ENCODE measurements at regions not wholly inside any gene's neighbourhood (a gene's known extent, or its start where the extent isn't known, plus 50 kb on each side); places are given as distances from the start of the nearest gene placed in this dataset.

DNA sequence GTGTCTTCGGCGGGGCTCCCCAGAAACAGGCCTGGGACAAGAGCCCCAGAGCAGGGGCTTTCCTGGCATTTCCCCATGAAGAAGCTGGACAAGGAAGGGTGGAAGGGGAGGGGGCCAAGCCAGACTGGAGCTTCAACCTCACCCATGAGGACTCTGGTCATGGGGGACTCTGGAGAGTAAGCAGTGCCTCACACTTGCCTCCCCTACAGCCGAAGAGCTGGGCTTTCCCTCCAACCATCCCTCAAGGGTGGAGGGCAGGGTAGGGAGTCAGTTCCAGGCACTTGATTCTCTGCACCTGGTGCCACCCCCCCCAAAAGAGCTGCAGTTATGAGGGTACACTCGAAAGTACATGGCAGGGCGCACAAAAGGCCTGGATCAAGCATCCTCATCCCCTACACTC is 246.6 kb downstream of the TFCP2L1 start:
- no peak overlapping the region for H3K4me3 ChIP-seq (ENCODE audit: low read depth, low read length)
- no peak for DNase-seq (ENCODE audit: low read depth)
- TF ChIP-seq, protein P1, sequence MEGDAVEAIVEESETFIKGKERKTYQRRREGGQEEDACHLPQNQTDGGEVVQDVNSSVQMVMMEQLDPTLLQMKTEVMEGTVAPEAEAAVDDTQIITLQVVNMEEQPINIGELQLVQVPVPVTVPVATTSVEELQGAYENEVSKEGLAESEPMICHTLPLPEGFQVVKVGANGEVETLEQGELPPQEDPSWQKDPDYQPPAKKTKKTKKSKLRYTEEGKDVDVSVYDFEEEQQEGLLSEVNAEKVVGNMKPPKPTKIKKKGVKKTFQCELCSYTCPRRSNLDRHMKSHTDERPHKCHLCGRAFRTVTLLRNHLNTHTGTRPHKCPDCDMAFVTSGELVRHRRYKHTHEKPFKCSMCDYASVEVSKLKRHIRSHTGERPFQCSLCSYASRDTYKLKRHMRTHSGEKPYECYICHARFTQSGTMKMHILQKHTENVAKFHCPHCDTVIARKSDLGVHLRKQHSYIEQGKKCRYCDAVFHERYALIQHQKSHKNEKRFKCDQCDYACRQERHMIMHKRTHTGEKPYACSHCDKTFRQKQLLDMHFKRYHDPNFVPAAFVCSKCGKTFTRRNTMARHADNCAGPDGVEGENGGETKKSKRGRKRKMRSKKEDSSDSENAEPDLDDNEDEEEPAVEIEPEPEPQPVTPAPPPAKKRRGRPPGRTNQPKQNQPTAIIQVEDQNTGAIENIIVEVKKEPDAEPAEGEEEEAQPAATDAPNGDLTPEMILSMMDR (IDR thresholded peaks at IDR 0.05; ENCODE audit: insufficient read depth, low read depth, low read length, missing control alignments) = no peak

DNA sequence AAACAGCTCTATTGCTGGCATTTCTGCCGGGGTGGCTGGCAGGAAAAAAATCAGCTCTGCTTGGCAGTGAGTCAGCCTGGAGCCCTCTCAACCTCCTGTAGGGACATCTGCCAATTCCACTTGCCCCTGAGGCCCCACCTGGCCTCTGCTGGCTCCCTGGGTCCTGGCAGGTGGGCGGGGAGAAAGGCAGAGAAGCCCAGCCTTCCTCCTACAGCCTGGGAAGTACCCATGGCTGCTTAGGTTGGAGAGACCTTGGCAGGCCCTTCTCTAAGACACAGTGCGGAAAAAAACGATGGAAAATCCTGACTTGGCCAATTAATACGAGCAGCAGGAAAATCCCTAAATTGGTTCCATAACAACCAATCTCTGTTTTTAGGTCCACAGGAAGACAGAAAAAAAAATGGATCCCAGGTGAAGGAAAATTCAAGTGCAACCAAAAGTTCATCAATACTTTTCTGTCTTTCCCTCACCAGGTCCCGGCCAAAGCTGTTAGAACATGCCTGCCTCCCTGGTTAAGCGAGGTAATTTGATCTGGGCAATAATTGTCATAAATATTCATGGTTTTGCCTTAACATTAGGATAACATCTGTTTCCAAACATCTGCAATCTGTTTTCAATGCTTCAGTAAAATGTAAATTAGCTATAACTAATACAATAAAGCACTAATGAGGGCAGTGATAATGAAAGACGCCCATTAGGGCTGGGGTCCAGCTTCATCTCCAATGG is 245.9 kb downstream of the TFCP2L1 start:
- DNase-seq (ENCODE audit: low read depth) = no peak
- H3K4me3 ChIP-seq (ENCODE audit: low read depth, low read length) = no peak overlapping the region
- TF ChIP-seq, protein P1 (IDR thresholded peaks at IDR 0.05; ENCODE audit: insufficient read depth, low read depth, low read length, missing control alignments) = no peak

DNA sequence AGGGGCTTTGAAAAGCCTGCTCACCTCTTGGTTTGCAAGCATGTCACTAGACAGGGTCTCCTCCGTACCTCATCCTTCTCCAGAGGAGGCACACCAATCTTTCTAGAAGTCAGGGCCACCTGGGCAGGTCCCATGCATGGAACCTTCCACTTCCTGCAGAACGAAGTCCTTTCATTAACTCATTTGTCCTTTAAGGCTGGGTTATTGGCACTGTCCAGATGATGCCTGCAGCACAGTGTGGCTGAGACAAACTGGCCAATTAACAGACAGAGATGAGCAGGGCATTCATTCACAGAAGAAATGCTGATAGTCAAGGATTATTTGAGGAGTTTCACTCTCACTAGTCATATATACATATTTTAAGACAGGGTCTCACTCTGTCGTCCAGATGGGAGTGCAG is 245.3 kb downstream of the TFCP2L1 start:
- TF ChIP-seq, protein P1 (IDR thresholded peaks at IDR 0.05; ENCODE audit: insufficient read depth, low read depth, low read length, missing control alignments) = no peak
- DNase-seq (ENCODE audit: low read depth) = no peak
- H3K4me3 ChIP-seq (ENCODE audit: low read depth, low read length) = no peak overlapping the region

DNA sequence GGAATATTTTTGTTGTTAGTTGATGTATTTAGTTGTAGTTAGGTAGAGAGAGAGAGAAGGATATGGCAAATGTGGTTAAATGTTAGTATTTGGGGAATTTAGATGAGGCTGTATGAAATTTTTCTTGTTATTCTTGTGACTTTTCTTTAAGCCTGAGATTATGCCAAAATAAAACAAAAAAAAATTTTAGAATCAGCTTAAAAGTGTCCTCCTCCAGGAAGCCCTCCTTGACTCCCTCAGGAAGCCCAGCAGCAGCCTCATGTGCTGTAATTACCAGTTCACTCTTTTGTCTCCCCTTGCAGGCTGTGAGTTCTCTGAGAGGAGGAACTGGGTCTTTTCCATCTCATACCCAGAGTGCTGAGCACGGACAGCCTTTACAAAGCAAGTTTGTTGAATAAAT is 243.5 kb downstream of the TFCP2L1 start:
- TF ChIP-seq, protein P1 (IDR thresholded peaks at IDR 0.05; ENCODE audit: insufficient read depth, low read depth, low read length, missing control alignments) = no peak
- H3K4me3 ChIP-seq (ENCODE audit: low read depth, low read length) = no peak overlapping the region
- no peak for DNase-seq (ENCODE audit: low read depth)

- no peak for DNase-seq (ENCODE audit: low read depth)
- TF ChIP-seq, protein P1 (IDR thresholded peaks at IDR 0.05; ENCODE audit: insufficient read depth, low read depth, low read length, missing control alignments) = no peak
These were observed 241.8 kb downstream of the TFCP2L1 start for GRCh38 chr2:121043061-121043826.

GRCh38 chr2:121043827-121044222 is 241.2 kb downstream of the TFCP2L1 start:
- no peak overlapping the region for H3K4me3 ChIP-seq (ENCODE audit: low read depth, low read length)
- TF ChIP-seq, protein P1 (IDR thresholded peaks at IDR 0.05; ENCODE audit: insufficient read depth, low read depth, low read length, missing control alignments) = no peak
- DNase-seq (ENCODE audit: low read depth) = no peak

More at GRCh38 chr2:121043061-121043826, 241.8 kb downstream of the TFCP2L1 start:
- H3K4me3 ChIP-seq (ENCODE audit: low read depth, low read length) = no peak overlapping the region
